ENCODE measurements at regions not wholly inside any gene's neighbourhood (a gene's known extent, or its start where the extent isn't known, plus 50 kb on each side); places are given as distances from the start of the nearest gene placed in this dataset.
"Not testable (repeated sequence)": the region's sequence is repeated elsewhere in the genome, so short reads cannot be mapped to it uniquely, and the experiment has no call there.

DNA sequence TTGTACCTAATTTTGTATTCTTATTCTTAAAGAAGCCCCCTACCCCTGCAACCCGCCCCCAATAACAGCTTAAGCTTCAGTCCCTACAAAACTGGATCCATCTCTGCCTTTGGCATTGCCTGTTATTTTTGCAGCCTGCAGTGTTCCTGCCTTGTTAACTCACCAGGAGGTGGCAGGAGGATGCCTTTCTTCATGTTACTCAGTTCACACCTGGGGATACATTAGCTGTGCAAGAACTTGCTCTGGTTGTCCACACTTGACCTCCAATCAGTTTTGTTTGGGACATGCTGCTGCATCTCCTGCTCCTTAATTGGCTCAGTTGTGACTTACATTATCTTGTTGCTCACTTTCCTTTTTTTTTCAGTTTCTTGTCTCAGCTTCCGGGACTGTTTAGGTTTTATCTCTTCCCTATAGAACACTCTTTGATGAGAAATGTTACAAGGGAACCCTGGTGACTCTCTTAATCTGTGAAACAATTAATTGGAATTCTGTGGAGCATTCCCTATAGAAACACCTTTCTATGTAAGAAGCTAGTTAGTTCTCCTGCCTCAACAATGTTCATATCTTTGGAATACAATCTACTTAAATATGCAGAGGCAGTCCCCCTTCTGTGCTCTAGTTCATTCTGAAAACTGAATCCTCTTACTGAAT is 467.7 kb upstream of the ACO1 start:
- Histone ChIP-seq H3K79me2 (ENCODE audit: insufficient read depth, low read length) (peaks cover 4% of the 10 kb centered on the region; the same call in 1 of the 2 replicates), H3K36me3 (ENCODE audit: control insufficient read depth in 1 of 2, insufficient read depth in 2 of 2, low read length in 2 of 2) (no peaks in the 10 kb centered on the region), H3K27ac (ENCODE audit: low read depth, low read length) (no peak overlapping the region), H3K9ac (ENCODE audit: low read length) (no peak overlapping the region), H3K9me3 (ENCODE audit: control insufficient read depth in 1 of 2, insufficient read depth in 1 of 2, low read depth in 1 of 2, low read length in 2 of 2) (no peaks in the 10 kb centered on the region), H3K27me3 (ENCODE audit: insufficient read depth, low read length) (no peaks in the 10 kb centered on the region), H3K4me3 (replicated peaks in 1 of 2; ENCODE audit: low read depth in 1 of 2, low read length in 2 of 2) (no peak overlapping the region), H4K20me1 (ENCODE audit: insufficient read depth) (peaks cover 4% of the 10 kb centered on the region; the same call in 1 of the 2 replicates), H3K4me2 (ENCODE audit: low read length) (no peak overlapping the region), H2AFZ (ENCODE audit: low read depth, low read length, poor library complexity, severe bottlenecking) (no peak overlapping the region), H3K9me2 (ENCODE audit: insufficient read depth) (no peaks in the 10 kb centered on the region), H3K4me1 (ENCODE audit: control insufficient read depth in 1 of 2, insufficient read depth in 2 of 2, low read length in 2 of 2) (no peaks in the 10 kb centered on the region)
- TF ChIP-seq CTCF (IDR thresholded peaks at IDR 0.05 in 2 of 3, conservative IDR thresholded peaks at IDR 0.05 in 1 of 3; ENCODE audit: borderline replicate concordance in 1 of 3, insufficient read depth in 1 of 3, low read depth in 2 of 3, low read length in 2 of 3) (0 out of 6 replicates have a peak, but pooled peaks of 1 of the 3 experiments have one; percentile 14), RAD21 (IDR thresholded peaks at IDR 0.05; ENCODE audit: low read depth) (peak; percentile 26; the same call in 1 of the 2 replicates), EZH2phosphoT487 (IDR thresholded peaks at IDR 0.05; ENCODE audit: borderline replicate concordance) (no peak)
- BruUV-seq (replicated peaks) = no TSS peak
- ATAC-seq = no peak
- intact Hi-C loops (cut with micrococcal nuclease) = loop anchor here (10.0 kb wide), 1 partner anchor 338 kb away; no protein-coding TSS in a partner anchor
- ChIA-PET RAD21 (ENCODE audit: low non-redundant PET in 1 of 2, low total read pairs in 2 of 2, uncharacterized antibody in 2 of 2, unreplicated experiment in 2 of 2) (no interaction called here), CTCF (interaction anchor here (1.5 kb wide), 1 partner anchor 152 kb away, joined by 3 read pairs; no protein-coding TSS in a partner anchor), POLR2A (no interaction called here)
- no peak for DNase-seq (ENCODE audit: low read depth, low spot score)

- H3K4me1 ChIP-seq (ENCODE audit: control insufficient read depth in 1 of 2, insufficient read depth in 2 of 2, low read length in 2 of 2); H4K20me1 ChIP-seq (ENCODE audit: insufficient read depth); POLR2A ChIA-PET; H3K9me3 ChIP-seq (ENCODE audit: control insufficient read depth in 1 of 2, insufficient read depth in 1 of 2, low read depth in 1 of 2, low read length in 2 of 2); RAD21 ChIA-PET (ENCODE audit: low non-redundant PET in 1 of 2, low total read pairs in 2 of 2, uncharacterized antibody in 2 of 2, unreplicated experiment in 2 of 2); H3K27me3 ChIP-seq (ENCODE audit: insufficient read depth, low read length); ATAC-seq; CTCF ChIA-PET; DNase-seq (ENCODE audit: low read depth, low spot score); H3K4me2 ChIP-seq (ENCODE audit: low read length); H3K9ac ChIP-seq (ENCODE audit: low read length); H3K79me2 ChIP-seq (ENCODE audit: insufficient read depth, low read length); H2AFZ ChIP-seq (ENCODE audit: low read depth, low read length, poor library complexity, severe bottlenecking); H3K9me2 ChIP-seq (ENCODE audit: insufficient read depth); H3K36me3 ChIP-seq (ENCODE audit: control insufficient read depth in 1 of 2, insufficient read depth in 2 of 2, low read length in 2 of 2); H3K4me3 ChIP-seq (replicated peaks in 1 of 2; ENCODE audit: low read depth in 1 of 2, low read length in 2 of 2); intact Hi-C loops (cut with micrococcal nuclease); H3K27ac ChIP-seq (ENCODE audit: low read depth, low read length); BruUV-seq (replicated peaks): not testable (repeated sequence)
Observed at GRCh38 chr9:31937737-31938136, 446.7 kb upstream of the ACO1 start.
